Thyroid gland (tissue), 4 donors: ENCODE measurements at regions not wholly inside any gene's neighbourhood (a gene's known extent, or its start where the extent isn't known, plus 50 kb on each side); places are given as distances from the start of the nearest gene placed in this dataset.

ENCODE experiments used
- CTCF ChIP-seq, 6 experiments: fragments of 200-600 bp in 3 of 6; fragments of 450-650 bp in 3 of 6; sonication (generic) in 3 of 6; IDR thresholded peaks; one replicate each; pipeline ENCODE4 v1.5.1; 2016 to 2019; ENCODE audit warnings: antibody characterized with exemption in 6 of 6, mild to moderate bottlenecking in 2 of 6, inconsistent platforms in 1 of 6, moderate library complexity in 1 of 6
- POLR2A ChIP-seq, 2 donors: fragments of 450-650 bp; IDR thresholded peaks; one replicate each; pipeline ENCODE4 v1.6.1; 2017; ENCODE audit warnings: antibody characterized with exemption in 2 of 2, mild to moderate bottlenecking in 2 of 2, moderate library complexity in 1 of 2

- TF ChIP-seq POLR2A (IDR thresholded peaks at IDR 0.05) (no peak), CTCF (IDR thresholded peaks at IDR 0.05) (no peak)
These were observed 63.9 kb upstream of the SPATA13 start for GRCh38 chr13:24096659-24097058.
